Gastrocnemius medialis (tissue), 4 donors: ENCODE measurements at regions not wholly inside any gene's neighbourhood (a gene's known extent, or its start where the extent isn't known, plus 50 kb on each side); places are given as distances from the start of the nearest gene placed in this dataset.

Experiments
- CTCF ChIP-seq, 5 experiments: fragments of 450-650 bp in 3 of 5; fragments of 200-600 bp in 2 of 5; sonication (generic) in 2 of 5; IDR thresholded peaks in 4 of 5; conservative IDR thresholded peaks in 1 of 5; 1 replicate in 4 of 5; 2 replicates in 1 of 5; pipeline ENCODE4 v1.5.1; 2016 to 2019; ENCODE audit warnings: antibody characterized with exemption in 5 of 5, mild to moderate bottlenecking in 3 of 5, moderate library complexity in 3 of 5
- POLR2A ChIP-seq, 2 donors: fragments of 450-650 bp; IDR thresholded peaks; one replicate each; pipeline ENCODE4 v1.6.1; 2017; ENCODE audit warnings: antibody characterized with exemption in 2 of 2, mild to moderate bottlenecking in 2 of 2, moderate library complexity in 2 of 2

- TF ChIP-seq CTCF (IDR thresholded peaks at IDR 0.05 in 4 of 5, conservative IDR thresholded peaks at IDR 0.05 in 1 of 5) (no peak), POLR2A (IDR thresholded peaks at IDR 0.05) (no peak)
Observed at GRCh38 chr12:83629931-83630330, 943.2 kb downstream of the TMTC2 start.
